GM08714 (cell line): ENCODE measurements at regions not wholly inside any gene's neighbourhood (a gene's known extent, or its start where the extent isn't known, plus 50 kb on each side); places are given as distances from the start of the nearest gene placed in this dataset.

Experiments
- H3K4me3 ChIP-seq: fragments of 200-500 bp; sonication (Bioruptor generic); 2 replicates; pipeline ENCODE4 v1.5.1; 2014; ENCODE audit warnings: mild to moderate bottlenecking, low read length, inconsistent platforms
- ZNF274 ChIP-seq: IDR thresholded peaks from 2 replicates; pipeline ENCODE4 v1.6.1; 2012; ENCODE audit warnings: mild to moderate bottlenecking, low read depth, low read length

GRCh38 chr2:842151-842803, 108.4 kb upstream of the SNTG2 start:
- TF ChIP-seq ZNF274, result no peak
- H3K4me3 ChIP-seq, result no peak overlapping the region

DNA sequence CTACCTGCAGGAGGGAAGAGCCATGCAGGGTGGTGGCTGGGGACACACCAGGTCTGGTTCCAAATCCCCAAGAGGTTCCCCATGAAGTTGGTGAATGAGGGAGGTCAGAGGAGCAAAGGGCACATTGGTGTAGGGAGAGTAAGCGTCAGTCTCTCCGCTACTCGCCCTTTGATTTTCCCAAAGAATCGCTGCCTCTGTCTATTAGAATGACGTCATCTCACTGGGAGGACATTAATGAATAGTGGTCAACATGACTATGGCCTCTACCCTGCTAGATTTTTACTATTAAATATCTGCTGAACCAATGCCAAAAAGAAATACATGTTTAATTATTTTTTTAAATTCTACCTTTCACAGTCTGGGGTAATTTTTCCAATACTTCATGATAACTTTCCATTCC, 109.6 kb upstream of the SNTG2 start:
- no peak overlapping the region for H3K4me3 ChIP-seq
- no peak for TF ChIP-seq ZNF274

DNA sequence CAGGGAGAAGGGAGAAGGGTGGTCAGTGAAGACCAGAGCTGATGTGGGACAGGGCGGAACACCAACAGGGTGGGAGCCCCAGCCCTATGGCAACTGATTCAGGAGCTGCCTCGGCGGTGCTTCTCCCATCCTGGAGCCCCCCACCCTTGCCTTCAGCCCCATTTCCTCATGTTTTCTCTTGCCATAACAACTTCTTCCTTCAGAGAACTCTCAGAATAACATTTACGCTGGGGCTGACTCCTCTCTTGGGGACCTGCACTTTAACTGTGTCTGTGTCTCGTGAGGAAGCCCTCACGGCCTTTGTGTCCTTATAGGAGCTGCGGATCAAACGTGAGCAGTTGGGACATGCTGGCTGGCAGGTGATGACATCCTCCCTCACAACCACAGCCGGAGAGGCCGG, 116.4 kb upstream of the SNTG2 start:
- H3K4me3 ChIP-seq, result no peak overlapping the region
- TF ChIP-seq ZNF274, result no peak

DNA sequence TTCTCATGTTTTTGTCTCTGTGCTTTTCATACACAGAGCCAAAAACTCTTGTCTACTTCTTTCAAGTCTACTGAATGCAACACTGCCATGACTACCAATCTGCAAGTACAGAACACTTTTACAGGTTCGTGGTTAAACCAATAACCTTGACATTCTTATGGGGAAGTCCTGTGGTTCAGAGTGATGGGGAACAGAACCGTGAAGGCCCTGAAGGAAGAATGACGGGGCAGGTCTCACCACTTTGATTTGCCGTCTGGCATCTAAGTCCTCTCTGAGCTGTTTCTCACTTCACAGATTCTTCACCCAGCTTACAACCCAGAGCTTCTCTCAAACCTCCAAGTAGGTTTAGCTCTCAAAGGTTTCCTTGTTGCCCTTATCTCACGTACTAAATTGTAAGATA, 117.5 kb upstream of the SNTG2 start:
- no peak for TF ChIP-seq ZNF274
- H3K4me3 ChIP-seq, result no peak overlapping the region

DNA sequence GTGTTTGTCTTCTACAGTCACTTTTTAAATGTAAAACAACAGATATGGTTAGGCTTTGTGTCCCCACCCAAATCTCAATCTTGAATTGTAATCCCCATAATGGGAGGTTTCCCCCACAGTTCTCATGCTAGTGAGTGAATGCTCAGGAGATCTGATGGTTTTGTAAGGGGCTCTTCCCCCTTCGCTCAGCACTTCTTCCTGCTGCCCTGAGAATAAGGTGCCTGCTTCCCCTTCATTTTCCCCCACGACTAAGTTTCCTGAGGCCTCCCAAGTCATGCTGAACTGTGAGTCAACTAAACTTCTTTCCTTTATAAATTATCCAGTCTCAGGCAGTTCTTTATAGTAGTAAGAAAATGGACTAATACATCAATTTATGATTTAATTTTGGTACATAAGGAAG, 118.0 kb upstream of the SNTG2 start:
- TF ChIP-seq ZNF274, result no peak
- no peak overlapping the region for H3K4me3 ChIP-seq

GRCh38 chr2:831622-832021, 119.0 kb upstream of the SNTG2 start:
- H3K4me3 ChIP-seq, result no peak overlapping the region
- no peak for TF ChIP-seq ZNF274

GRCh38 chr2:831225-831536, 119.5 kb upstream of the SNTG2 start:
- H3K4me3 ChIP-seq, result no peak overlapping the region
- TF ChIP-seq ZNF274, result no peak

GRCh38 chr2:830419-831224, 120.0 kb upstream of the SNTG2 start:
- TF ChIP-seq ZNF274, result no peak

GRCh38 chr2:829047-829446, 121.6 kb upstream of the SNTG2 start:
- no peak for TF ChIP-seq ZNF274
- no peak overlapping the region for H3K4me3 ChIP-seq

More at GRCh38 chr2:830419-831224, 120.0 kb upstream of the SNTG2 start:
- no peak overlapping the region for H3K4me3 ChIP-seq

DNA sequence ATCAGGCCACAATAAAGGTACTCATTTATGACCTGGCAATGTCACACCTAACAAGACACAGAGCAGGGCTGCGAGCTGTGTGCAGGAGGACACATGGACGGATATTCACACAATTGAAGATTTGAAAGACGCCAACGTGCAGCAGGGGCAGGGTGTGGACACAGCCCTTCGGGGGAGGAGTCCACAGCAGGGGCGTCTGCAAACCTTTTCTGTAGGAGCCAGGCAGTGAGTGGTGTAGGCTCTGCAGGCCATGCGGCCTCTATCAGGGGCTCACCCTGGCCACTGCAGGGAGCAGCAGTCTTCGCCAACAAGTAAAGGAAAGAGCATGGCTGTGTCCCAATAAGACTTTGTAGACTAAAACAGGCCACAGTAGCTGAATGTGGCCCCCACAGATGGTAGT, 125.7 kb upstream of the SNTG2 start:
- no peak for TF ChIP-seq ZNF274
- no peak overlapping the region for H3K4me3 ChIP-seq

- no peak overlapping the region for H3K4me3 ChIP-seq
- no peak for TF ChIP-seq ZNF274
Observed at GRCh38 chr2:824524-824923, 126.1 kb upstream of the SNTG2 start.

GRCh38 chr2:821546-821945, 129.1 kb upstream of the SNTG2 start:
- no peak overlapping the region for H3K4me3 ChIP-seq
- TF ChIP-seq ZNF274, result no peak

- no peak for TF ChIP-seq ZNF274
- no peak overlapping the region for H3K4me3 ChIP-seq
Observed at GRCh38 chr2:819601-820000, 131.0 kb upstream of the SNTG2 start.

DNA sequence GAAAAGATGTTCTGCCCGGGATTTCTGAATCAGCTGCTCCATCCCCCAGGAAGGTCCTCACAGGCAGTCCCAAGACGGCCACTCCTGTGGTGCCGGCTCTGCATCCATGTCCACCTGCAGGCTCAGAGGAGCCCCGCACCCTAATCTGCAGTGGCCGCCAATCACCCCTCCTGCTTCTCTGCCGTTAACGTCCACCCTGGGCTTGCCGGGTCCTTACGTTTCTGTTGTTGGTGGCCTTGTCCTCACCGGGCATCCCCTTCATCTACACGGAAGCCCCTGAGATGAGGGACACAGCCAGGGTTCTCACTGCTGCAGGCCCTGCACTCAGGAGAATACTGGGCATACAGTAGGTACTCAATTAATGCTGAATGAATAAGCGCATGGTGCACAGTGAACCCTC, 131.5 kb upstream of the SNTG2 start:
- no peak for TF ChIP-seq ZNF274
- no peak overlapping the region for H3K4me3 ChIP-seq

GRCh38 chr2:817336-818015, 133.2 kb upstream of the SNTG2 start:
- TF ChIP-seq ZNF274, result no peak
- H3K4me3 ChIP-seq, result no peak overlapping the region

DNA sequence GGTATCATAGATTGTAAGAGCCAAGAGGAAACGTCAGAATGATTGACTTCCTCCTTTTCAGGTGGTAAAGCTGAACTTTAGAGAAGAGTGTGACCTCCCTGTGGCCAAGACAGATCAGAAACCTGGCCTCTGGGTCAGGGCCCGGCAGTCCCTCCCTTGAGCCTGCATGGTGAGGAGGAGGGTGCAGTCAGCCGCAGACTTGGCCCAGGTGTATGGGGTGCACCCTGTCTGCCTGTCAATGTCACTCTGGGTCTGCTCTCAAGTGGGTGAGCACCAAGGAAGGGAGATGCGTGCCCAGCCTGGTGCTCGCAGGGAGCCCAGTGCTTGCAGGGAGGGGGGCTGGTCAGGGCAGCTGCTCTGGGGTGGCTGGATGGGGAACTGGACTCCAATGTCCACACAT, 134.4 kb upstream of the SNTG2 start:
- no peak for TF ChIP-seq ZNF274
- no peak overlapping the region for H3K4me3 ChIP-seq
